Stomach (tissue), 8 donors: ENCODE measurements at regions not wholly inside any gene's neighbourhood (a gene's known extent, or its start where the extent isn't known, plus 50 kb on each side); places are given as distances from the start of the nearest gene placed in this dataset.

Source experiments
- DNase-seq, 2 donors: peaks; one replicate each; pipeline versions ENCODE4 v3.0.0 to v3.0.0-alpha.2; 2013 to 2019
- H3K27ac ChIP-seq, 5 donors: fragments of 200-600 bp in 4 of 5; sonication (generic) in 4 of 5; one replicate each; pipeline ENCODE4 v1.5.1; 2013 to 2019; ENCODE audit warnings: mild to moderate bottlenecking in 1 of 5, moderate library complexity in 1 of 5
- H3K27me3 ChIP-seq, 3 donors: fragments of 200-600 bp; sonication (generic); one replicate each; pipeline ENCODE4 v1.5.1; 2017 to 2019; ENCODE audit warnings: mixed run types in 1 of 3
- H3K36me3 ChIP-seq, 4 donors: fragments of 200-600 bp; sonication (generic); 1 replicate in 3 of 4; 2 replicates in 1 of 4; pipeline ENCODE4 v1.5.1; 2016 to 2019
- H3K4me1 ChIP-seq, 4 donors: fragments of 200-600 bp; sonication (generic); one replicate each; pipeline ENCODE4 v1.5.1; 2016 to 2019
- H3K4me3 ChIP-seq, 4 donors: fragments of 200-600 bp; sonication (generic) in 3 of 4; one replicate each; pipeline ENCODE4 v1.5.1; 2016 to 2019; ENCODE audit warnings: mild to moderate bottlenecking in 1 of 4
- H3K9me3 ChIP-seq, 4 donors: fragments of 200-600 bp; sonication (generic); one replicate each; pipeline ENCODE4 v1.5.1; 2016 to 2019
- CTCF ChIP-seq, 7 experiments: fragments of 450-650 bp in 4 of 7; fragments of 200-600 bp in 3 of 7; sonication (generic) in 3 of 7; IDR thresholded peaks; one replicate each; pipeline ENCODE4 v1.5.1; 2016 to 2019; ENCODE audit warnings: antibody characterized with exemption in 7 of 7, control low read depth in 2 of 7, mild to moderate bottlenecking in 1 of 7
- EP300 ChIP-seq: sonication (generic); formaldehyde crosslinking; IDR thresholded peaks from one replicate; pipeline ENCODE4 v1.6.1; 2017; ENCODE audit warnings: antibody characterized with exemption
- POLR2A ChIP-seq, 4 donors: fragments of 450-650 bp; IDR thresholded peaks; one replicate each; pipeline ENCODE4 v1.6.1; 2016; ENCODE audit warnings: antibody characterized with exemption in 4 of 4, control low read depth in 2 of 4, mild to moderate bottlenecking in 1 of 4, moderate library complexity in 1 of 4
- POLR2AphosphoS5 ChIP-seq, 3 donors: sonication (generic); formaldehyde crosslinking; IDR thresholded peaks; one replicate each; pipeline ENCODE4 v1.6.1; 2016; ENCODE audit warnings: antibody characterized with exemption in 3 of 3
- WGBS, 5 donors: extraction: QIAGEN DNeasy Blood & Tissue Kit in 3 of 5; methylation state at CpG; one replicate each; pipeline versions ENCODE4 v1.1.5 to v1.1.7; 2013 to 2018; 5-methylcytosine and 5-hydroxymethylcytosine counted together
- intact Hi-C: fragments of 100-400 bp; cut with DNase I; formaldehyde crosslinking; loops from one replicate; pipeline ENCODE4 v1.15.1; 2023; ENCODE audit warnings: low total_unique reads
- donor health status: healthy with polysubstance abuse.
- donor health status: Bipolar disorder and iron deficiency.
- donor health status: healthy.

DNA sequence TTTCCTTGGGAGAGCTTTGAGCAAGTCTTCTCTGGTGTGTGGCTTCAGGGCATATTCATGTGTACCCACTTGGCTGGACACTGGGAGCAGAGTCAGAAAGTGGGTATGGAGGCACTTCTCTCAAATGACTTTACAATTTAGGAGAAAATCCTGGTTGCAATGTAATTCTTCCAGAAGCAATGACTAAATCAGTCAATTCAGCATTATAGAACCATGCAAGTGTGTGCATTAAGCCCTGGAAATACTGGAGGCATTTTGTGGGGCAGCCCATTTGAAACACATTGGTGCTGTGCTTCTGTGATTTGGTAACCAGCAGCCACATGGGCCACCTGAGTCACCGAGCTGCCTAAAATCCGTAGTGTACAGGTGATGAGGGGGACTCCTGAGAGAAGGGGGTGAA, 94.6 kb upstream of the TAS2R1 start:
- peaks cover 0 to 11% (median 4%) of the 10 kb centered on the region in 4 donors for H3K9me3 ChIP-seq
- H3K4me3 ChIP-seq = no peak overlapping the region
- WGBS, 5 donors = 66 to 93% (median 88%) methylated on average over 2 of the region's 2 CpGs; no CpG with 5 or more reads in 1 of the 5 donors
- H3K4me1 ChIP-seq = no peaks in the 10 kb centered on the region
- H3K36me3 ChIP-seq = no peaks in the 10 kb centered on the region
- no peak overlapping the region for H3K27ac ChIP-seq
- intact Hi-C loops = no loop called here
- no peaks in the 10 kb centered on the region for H3K27me3 ChIP-seq
- no peak for DNase-seq
- no peak for TF ChIP-seq CTCF (IDR thresholded peaks at IDR 0.05)

DNA sequence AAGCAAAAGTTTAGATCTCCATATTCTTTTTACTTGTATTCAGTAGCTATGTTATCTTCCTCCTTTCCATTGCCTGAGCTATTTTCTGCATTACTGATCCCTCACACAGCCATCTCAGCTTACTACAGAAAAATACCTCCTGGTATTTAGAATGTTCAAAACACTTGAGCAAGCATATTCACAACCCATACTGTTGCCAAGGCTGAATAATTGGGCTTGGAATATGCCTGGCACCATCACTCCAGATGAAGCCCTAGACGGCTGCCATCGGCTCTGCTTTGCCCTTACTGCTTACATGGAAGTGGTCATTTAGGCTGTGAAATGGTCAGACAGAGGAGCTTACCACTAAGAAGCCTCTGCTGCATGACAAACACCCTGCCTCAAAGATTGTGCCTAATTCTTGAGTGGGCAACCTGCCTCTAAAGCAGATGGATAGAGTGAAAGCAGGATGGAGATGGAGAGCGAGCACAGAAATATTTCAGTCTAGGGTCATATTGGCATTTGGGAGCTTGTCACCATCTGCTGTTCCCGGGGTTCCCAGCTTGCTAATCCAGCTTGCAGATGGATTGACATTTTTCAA, 92.5 kb upstream of the TAS2R1 start:
- no peaks in the 10 kb centered on the region for H3K36me3 ChIP-seq
- no peaks in the 10 kb centered on the region for H3K27me3 ChIP-seq
- no peak overlapping the region for H3K4me3 ChIP-seq
- H3K4me1 ChIP-seq = no peaks in the 10 kb centered on the region
- H3K27ac ChIP-seq = no peak overlapping the region
- intact Hi-C loops = no loop called here
- 79 to 93% (median 90%) methylated on average over 4 of the region's 4 CpGs for WGBS, 5 donors
- no peak for TF ChIP-seq POLR2AphosphoS5 (IDR thresholded peaks at IDR 0.05)
- no peak for TF ChIP-seq POLR2A (IDR thresholded peaks at IDR 0.05)
- TF ChIP-seq EP300 = no peak
- TF ChIP-seq CTCF (IDR thresholded peaks at IDR 0.05) = no peak
- no peak for DNase-seq
- H3K9me3 ChIP-seq = peaks cover 0 to 11% (median 4%) of the 10 kb centered on the region in 4 donors

DNA sequence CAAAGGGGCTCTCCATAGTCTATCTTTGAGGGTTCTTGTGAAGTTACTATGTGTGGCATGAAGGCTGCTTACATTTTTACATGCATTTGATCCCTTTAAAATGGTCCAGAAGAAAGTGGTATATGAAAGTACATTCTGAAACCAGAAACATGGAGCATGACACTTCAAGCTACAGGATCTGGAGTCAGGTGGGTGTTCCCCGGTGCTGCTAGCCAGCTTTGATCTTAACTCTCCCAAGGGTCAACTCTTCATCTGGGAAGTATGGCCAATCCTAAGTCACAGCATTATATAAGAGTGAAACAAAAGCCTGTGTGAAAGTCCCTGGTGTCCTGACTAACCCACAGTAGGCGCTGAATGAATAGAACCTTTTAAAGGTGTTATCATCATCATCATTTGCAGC, 91.0 kb upstream of the TAS2R1 start:
- no peak overlapping the region for H3K27ac ChIP-seq
- intact Hi-C loops = no loop called here
- H3K36me3 ChIP-seq = no peaks in the 10 kb centered on the region
- H3K27me3 ChIP-seq = no peaks in the 10 kb centered on the region
- H3K4me3 ChIP-seq = no peak overlapping the region
- TF ChIP-seq POLR2AphosphoS5 (IDR thresholded peaks at IDR 0.05) (no peak), POLR2A (IDR thresholded peaks at IDR 0.05) (no peak), EP300 (no peak), CTCF (IDR thresholded peaks at IDR 0.05) (no peak)
- no peak for DNase-seq
- peaks cover 0 to 11% (median 4%) of the 10 kb centered on the region in 4 donors for H3K9me3 ChIP-seq
- no peaks in the 10 kb centered on the region for H3K4me1 ChIP-seq
- 58 to 85% (median 76%) methylated on average over 2 of the region's 2 CpGs for WGBS, 5 donors

- no peaks in the 10 kb centered on the region for H3K27me3 ChIP-seq
- H3K9me3 ChIP-seq = peaks cover 0 to 8% (median 3%) of the 10 kb centered on the region in 4 donors
- TF ChIP-seq EP300 (no peak), POLR2A (IDR thresholded peaks at IDR 0.05) (no peak), CTCF (IDR thresholded peaks at IDR 0.05) (no peak), POLR2AphosphoS5 (IDR thresholded peaks at IDR 0.05) (no peak)
- no peak for DNase-seq
- H3K4me1 ChIP-seq = no peaks in the 10 kb centered on the region
- H3K36me3 ChIP-seq = no peaks in the 10 kb centered on the region
- intact Hi-C loops = no loop called here
- no peak overlapping the region for H3K27ac ChIP-seq
- 67 to 79% (median 73%) methylated on average over 5 of the region's 5 CpGs for WGBS, 5 donors
- no peak overlapping the region for H3K4me3 ChIP-seq
These were observed 90.2 kb upstream of the TAS2R1 start for GRCh38 chr5:9720361-9720760.
